Endodermal cell (in vitro differentiated cells): ENCODE measurements at regions not wholly inside any gene's neighbourhood (a gene's known extent, or its start where the extent isn't known, plus 50 kb on each side); places are given as distances from the start of the nearest gene placed in this dataset.

Experiments used
- DNase-seq: peaks from one replicate; pipeline ENCODE4 v3.0.0-alpha.2; 2017
- H3K27ac ChIP-seq: 2 replicates; pipeline ENCODE4 v1.5.1; 2013; ENCODE audit warnings: mild to moderate bottlenecking, low read depth, low read length, moderate library complexity
- H3K27me3 ChIP-seq: 2 replicates; pipeline ENCODE4 v1.6.1; 2013; ENCODE audit warnings: mild to moderate bottlenecking, low read length, moderate library complexity; ENCODE audit not compliant: insufficient read depth, control insufficient read depth, poor library complexity, severe bottlenecking
- H3K36me3 ChIP-seq: 2 replicates; pipeline ENCODE4 v1.7.0; 2013; ENCODE audit warnings: mild to moderate bottlenecking, low read length, moderate library complexity; ENCODE audit not compliant: control insufficient read depth, insufficient read depth
- H3K4me1 ChIP-seq: one replicate; pipeline ENCODE4 v1.7.0; 2013; ENCODE audit warnings: low read length; ENCODE audit not compliant: control insufficient read depth, insufficient read depth
- H3K4me3 ChIP-seq: 2 replicates; pipeline ENCODE4 v1.5.1; 2013; ENCODE audit warnings: mild to moderate bottlenecking, low read length, moderate library complexity
- H3K9ac ChIP-seq: 2 replicates; pipeline ENCODE4 v1.6.1; 2013; ENCODE audit warnings: mild to moderate bottlenecking, low read length, moderate library complexity; ENCODE audit not compliant: poor library complexity, severe bottlenecking; ENCODE audit errors: extremely low read depth
- H3K9me3 ChIP-seq: 2 replicates; pipeline ENCODE4 v1.6.1; 2013; ENCODE audit warnings: mild to moderate bottlenecking, low read length, moderate library complexity; ENCODE audit not compliant: control insufficient read depth
- H3K27ac Mint-ChIP-seq: 2 replicates; pipeline ENCODE4 v1.8.0; 2020; ENCODE audit warnings: mixed read lengths
- H3K27me3 Mint-ChIP-seq: 2 replicates; pipeline ENCODE4 v1.8.0; 2021; ENCODE audit warnings: mild to moderate bottlenecking, mixed read lengths; ENCODE audit not compliant: insufficient read depth
- H3K36me3 Mint-ChIP-seq: 2 replicates; pipeline ENCODE4 v1.8.0; 2020; ENCODE audit warnings: low read depth, mixed read lengths
- H3K4me1 Mint-ChIP-seq: 2 replicates; pipeline ENCODE4 v1.8.0; 2020; ENCODE audit warnings: mixed read lengths
- H3K4me3 Mint-ChIP-seq: 2 replicates; pipeline ENCODE4 v1.8.0; 2020; ENCODE audit warnings: mild to moderate bottlenecking, moderate library complexity, mixed read lengths
- H3K9me3 Mint-ChIP-seq: 2 replicates; pipeline ENCODE4 v1.8.0; 2020; ENCODE audit warnings: mild to moderate bottlenecking, mixed read lengths
- CTCF ChIP-seq: fragments of 200-600 bp; sonication (generic); conservative IDR thresholded peaks from 2 replicates; pipeline ENCODE4 v1.5.0; 2021; ENCODE audit warnings: antibody characterized with exemption, mild to moderate bottlenecking
- WGBS, 2 experiments: methylation state at CpG; one replicate each; pipeline versions ENCODE4 v1.1.5 to v1.1.7; 2013; ENCODE audit warnings: missing lambda C conversion rate in 2 of 2, mixed read lengths in 1 of 2; ENCODE audit not compliant: insufficient coverage in 1 of 2, insufficient read length in 1 of 2; 5-methylcytosine and 5-hydroxymethylcytosine counted together

DNA sequence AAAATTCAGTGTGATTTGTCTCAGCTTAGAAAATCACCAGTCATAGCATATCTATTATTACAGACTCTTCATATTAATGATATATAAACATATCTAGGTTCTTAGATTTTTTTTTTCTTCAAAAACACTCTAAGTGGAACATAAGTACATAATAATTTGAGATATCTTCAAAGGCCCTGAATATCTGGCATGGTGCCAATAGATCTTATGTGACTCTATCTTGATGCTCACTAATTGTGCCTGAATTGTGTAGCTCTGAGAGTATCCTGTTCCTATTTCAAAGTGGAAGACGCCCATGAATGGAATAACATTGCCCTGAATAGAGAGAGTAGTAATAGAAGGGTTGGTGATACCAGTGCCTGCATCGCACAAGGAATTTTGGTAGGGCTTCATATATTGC lies 1312.7 kb upstream of the USP15 start:
- no peak overlapping the region for H3K9ac ChIP-seq
- no peak for TF ChIP-seq CTCF
- DNase-seq, result no peak
- no peaks in the 10 kb centered on the region for H3K4me1 ChIP-seq
- Mint-ChIP-seq H3K4me1 (peaks cover 2% of the 10 kb centered on the region), H3K9me3 (peaks cover 5% of the 10 kb centered on the region), H3K36me3 (no peaks in the 10 kb centered on the region), H3K27me3 (no peaks in the 10 kb centered on the region), H3K4me3 (no peak overlapping the region), H3K27ac (no peak overlapping the region)
- H3K27me3 ChIP-seq, result no peaks in the 10 kb centered on the region
- WGBS, 2 experiments, result 79 to 83% methylated on average over 2 of the region's 2 CpGs
- H3K4me3 ChIP-seq, result no peak overlapping the region
- H3K9me3 ChIP-seq, result peaks cover 9% of the 10 kb centered on the region
- H3K36me3 ChIP-seq, result no peaks in the 10 kb centered on the region
- H3K27ac ChIP-seq, result no peak overlapping the region

GRCh38 chr12:60967128-60967527 lies 1293.1 kb upstream of the USP15 start:
- H3K4me1 Mint-ChIP-seq, result no peaks in the 10 kb centered on the region
- peaks cover 14% of the 10 kb centered on the region for H3K9me3 ChIP-seq
- H3K4me1 ChIP-seq, result no peaks in the 10 kb centered on the region
- DNase-seq, result no peak
- H3K27ac Mint-ChIP-seq, result no peak overlapping the region
- H3K9me3 Mint-ChIP-seq, result peaks cover 15% of the 10 kb centered on the region
- H3K4me3 ChIP-seq, result no peak overlapping the region
- H3K27ac ChIP-seq, result no peak overlapping the region
- H3K27me3 ChIP-seq, result no peaks in the 10 kb centered on the region
- H3K4me3 Mint-ChIP-seq, result no peak overlapping the region
- H3K36me3 Mint-ChIP-seq, result no peaks in the 10 kb centered on the region
- no peak overlapping the region for H3K9ac ChIP-seq
- TF ChIP-seq CTCF, result no peak
- H3K27me3 Mint-ChIP-seq, result no peaks in the 10 kb centered on the region
- no peaks in the 10 kb centered on the region for H3K36me3 ChIP-seq

- H3K27me3 Mint-ChIP-seq, result no peaks in the 10 kb centered on the region
- peak; percentile 72 for DNase-seq
- TF ChIP-seq CTCF, result peak; percentile 73
Measured at GRCh38 chr12:60977966-60978365, 1282.2 kb upstream of the USP15 start.

More at GRCh38 chr12:60977966-60978365, 1282.2 kb upstream of the USP15 start:
- Histone ChIP-seq H3K9ac (no peak overlapping the region), H3K4me3 (no peak overlapping the region), H3K27me3 (no peaks in the 10 kb centered on the region), H3K27ac (no peak overlapping the region), H3K36me3 (no peaks in the 10 kb centered on the region), H3K9me3 (peaks cover 24% of the 10 kb centered on the region), H3K4me1 (no peaks in the 10 kb centered on the region)
- H3K4me3 Mint-ChIP-seq, result no peak overlapping the region
- H3K27ac Mint-ChIP-seq, result no peak overlapping the region
- WGBS, 2 experiments, result 68 to 90% methylated on average over 2 to 3 of the region's 3 CpGs
- H3K4me1 Mint-ChIP-seq, result peaks cover 26% of the 10 kb centered on the region
- peaks cover 30% of the 10 kb centered on the region for H3K36me3 Mint-ChIP-seq
- H3K9me3 Mint-ChIP-seq, result peaks cover 45% of the 10 kb centered on the region
